Cerebellar cortex (tissue), 1 donor: ENCODE measurements at regions not wholly inside any gene's neighbourhood (a gene's known extent, or its start where the extent isn't known, plus 50 kb on each side); places are given as distances from the start of the nearest gene placed in this dataset.
"Not testable (repeated sequence)": the region's sequence is repeated elsewhere in the genome, so short reads cannot be mapped to it uniquely, and the experiment has no call there.

Experiments
- DNase-seq: peaks from one replicate; pipeline ENCODE4 v3.0.0-alpha.2; 2015; ENCODE audit warnings: low spot score

GRCh38 chr13:52931131-52931530 is 82.7 kb upstream of the PCDH8 start:
- DNase-seq, result no peak

DNA sequence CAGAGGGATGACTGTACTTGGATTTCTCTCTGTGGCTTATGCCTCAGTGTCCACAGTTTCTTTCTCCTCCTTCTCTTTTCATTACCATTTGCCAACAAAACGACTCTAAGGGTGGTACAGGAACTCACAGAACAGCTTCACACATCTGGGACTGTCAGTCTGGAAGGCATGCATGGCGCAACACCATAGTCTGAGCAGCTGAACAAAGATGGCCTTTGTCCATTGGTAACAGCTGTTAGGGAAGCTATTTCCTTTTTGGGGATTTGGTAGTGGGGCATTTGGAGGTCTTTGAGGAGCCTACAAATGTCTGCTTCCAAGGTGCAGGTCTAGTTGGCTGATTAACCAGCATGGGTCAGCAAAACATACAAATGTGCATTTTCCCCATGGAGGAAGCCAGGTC is 81.4 kb upstream of the PCDH8 start:
- DNase-seq, result no peak

DNA sequence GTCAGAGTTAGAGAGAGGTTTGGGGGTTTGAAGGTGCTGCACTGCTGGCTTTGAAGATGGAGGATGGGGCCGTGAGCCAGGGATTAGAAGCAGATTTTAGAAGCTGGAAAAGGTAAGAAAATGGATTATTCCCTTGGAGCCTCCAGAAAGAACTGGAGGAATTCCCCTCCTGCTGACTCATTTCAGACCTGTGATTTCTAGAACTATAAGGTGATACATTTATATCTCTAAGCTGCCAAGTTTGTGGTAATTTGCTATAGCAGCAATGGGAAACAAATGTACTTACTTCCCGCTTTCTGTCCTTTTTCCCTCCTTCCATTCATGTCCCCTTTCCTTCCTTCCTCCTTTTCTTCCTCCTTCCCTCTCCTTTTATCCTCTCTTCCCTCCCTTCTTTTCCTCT is 78.5 kb upstream of the PCDH8 start:
- no peak for DNase-seq

- no peak for DNase-seq
Observed at GRCh38 chr13:52925775-52926285, 77.4 kb upstream of the PCDH8 start.

- DNase-seq, result no peak
Observed at GRCh38 chr13:52925251-52925650, 76.8 kb upstream of the PCDH8 start.

- DNase-seq, result no peak
Observed at GRCh38 chr13:52924289-52925148, 76.1 kb upstream of the PCDH8 start.

GRCh38 chr13:52922961-52923360 is 74.5 kb upstream of the PCDH8 start:
- DNase-seq, result no peak

GRCh38 chr13:52921194-52921593 is 72.8 kb upstream of the PCDH8 start:
- no peak for DNase-seq

DNA sequence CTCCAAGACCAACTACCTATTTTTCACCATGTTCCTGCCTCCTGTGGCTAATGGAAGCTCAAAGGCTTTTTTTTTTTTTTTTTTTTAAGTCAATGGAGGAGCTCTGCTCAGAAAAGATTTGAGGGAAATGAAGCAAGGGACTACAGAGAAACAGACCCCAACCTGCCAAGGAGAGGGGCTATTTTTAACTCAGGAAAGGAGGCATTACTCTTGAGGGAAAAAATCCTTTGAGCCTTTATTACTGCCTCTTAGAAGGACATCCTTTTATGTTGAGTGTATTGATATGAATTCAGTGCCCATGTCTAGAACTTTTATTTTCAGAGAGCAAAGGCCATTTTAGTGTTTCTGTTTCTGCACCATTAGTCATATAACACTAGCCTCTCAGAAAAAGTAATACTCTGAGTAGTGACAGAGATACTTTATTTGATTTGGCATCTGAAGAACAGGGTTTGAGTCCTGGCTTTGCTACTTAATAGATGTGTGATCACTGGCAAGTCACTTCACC is 68.1 kb upstream of the PCDH8 start:
- no peak for DNase-seq

DNA sequence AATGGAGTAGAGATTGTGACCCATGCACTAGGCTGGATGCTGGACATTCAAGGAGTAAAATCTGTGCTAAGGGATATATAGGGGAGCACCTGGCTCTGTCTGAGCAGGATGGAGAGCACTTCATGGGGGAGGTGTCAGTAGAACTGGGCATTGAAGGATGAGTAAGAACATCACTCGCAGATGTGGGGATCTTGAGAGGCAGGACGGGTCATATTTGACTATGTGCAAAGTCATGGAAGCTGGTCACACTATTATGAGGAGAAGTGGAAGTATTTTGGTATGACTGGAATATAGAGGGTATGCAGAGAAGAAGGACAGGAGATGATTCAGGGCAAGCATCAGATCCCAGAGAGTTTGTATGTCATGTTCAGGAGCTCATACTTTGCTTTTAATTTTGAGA is 62.9 kb upstream of the PCDH8 start:
- DNase-seq, result no peak

GRCh38 chr13:52910318-52910717 is 61.9 kb upstream of the PCDH8 start:
- not testable (repeated sequence) for DNase-seq

- no peak for DNase-seq
Observed at GRCh38 chr13:52906122-52906903, 57.9 kb upstream of the PCDH8 start.

GRCh38 chr13:52905701-52906100 is 57.3 kb upstream of the PCDH8 start:
- DNase-seq, result no peak

DNA sequence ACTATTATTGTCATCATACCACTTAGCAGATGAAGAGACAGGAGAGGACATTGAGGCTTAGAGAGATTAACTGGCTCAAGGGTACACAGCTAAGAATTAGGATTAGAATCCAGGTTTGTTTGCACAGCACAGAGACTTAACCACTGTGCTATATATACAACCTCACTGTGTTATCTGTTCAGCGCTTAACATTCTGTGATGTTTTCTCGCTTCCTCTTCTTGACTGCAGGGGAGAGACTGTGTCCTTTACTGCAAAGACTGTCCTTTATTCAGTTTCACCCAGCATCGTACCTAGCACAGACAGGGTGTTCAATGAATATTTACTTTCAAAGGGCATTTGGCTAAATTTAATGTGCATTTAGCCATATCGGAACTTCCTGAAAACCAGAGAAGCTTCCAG is 54.9 kb upstream of the PCDH8 start:
- no peak for DNase-seq

DNA sequence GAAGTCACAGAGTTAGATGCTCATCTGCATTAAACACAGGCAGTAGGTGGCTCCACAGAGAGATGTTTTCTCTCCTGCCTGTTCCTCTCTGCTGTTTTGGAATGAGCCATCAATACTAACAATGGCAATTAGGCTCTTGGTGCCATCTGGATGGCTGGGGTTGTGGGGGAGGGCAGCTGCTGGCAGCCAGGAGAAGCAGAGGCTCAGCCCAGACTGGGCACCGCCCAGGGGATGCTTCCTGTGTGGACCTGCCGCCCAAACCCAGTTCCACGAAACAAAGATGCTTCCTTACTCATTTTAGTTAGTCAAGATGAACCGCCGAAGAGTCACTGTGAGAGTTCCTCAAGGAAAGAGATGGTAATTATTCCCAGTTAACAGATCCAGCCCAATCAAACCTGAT is 50.8 kb upstream of the PCDH8 start:
- no peak for DNase-seq
